ENCODE measurements at regions not wholly inside any gene's neighbourhood (a gene's known extent, or its start where the extent isn't known, plus 50 kb on each side); places are given as distances from the start of the nearest gene placed in this dataset.

DNA sequence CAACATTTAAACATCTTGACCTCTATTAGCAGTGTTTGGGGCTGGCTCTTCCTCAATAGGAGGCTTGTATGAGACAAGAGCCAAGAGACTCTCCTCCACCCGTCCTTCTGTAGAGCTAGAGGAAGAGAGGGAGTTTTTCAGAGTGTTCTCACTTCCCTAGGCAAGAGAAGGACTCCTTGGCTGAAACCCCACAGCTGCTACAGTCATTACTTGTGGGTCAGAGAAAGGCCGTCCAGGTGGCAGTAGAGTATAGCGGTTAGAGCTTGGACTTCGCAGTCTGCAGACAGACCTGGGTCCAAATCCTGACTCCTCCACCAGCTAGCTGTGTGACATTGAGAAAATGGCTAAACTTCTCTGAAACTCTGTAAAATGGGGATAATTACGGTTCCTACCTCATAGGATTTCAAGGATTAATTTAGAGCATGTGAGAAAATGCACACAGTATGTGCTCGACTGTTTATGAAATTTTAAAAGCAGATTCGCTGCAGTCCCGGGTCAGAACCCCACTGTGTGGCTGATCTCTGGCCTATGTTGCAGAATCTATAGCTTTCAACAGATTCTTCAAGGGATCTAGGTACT, 80.8 kb upstream of the ARAP3 start:
- TF ChIP-seq, protein P1, sequence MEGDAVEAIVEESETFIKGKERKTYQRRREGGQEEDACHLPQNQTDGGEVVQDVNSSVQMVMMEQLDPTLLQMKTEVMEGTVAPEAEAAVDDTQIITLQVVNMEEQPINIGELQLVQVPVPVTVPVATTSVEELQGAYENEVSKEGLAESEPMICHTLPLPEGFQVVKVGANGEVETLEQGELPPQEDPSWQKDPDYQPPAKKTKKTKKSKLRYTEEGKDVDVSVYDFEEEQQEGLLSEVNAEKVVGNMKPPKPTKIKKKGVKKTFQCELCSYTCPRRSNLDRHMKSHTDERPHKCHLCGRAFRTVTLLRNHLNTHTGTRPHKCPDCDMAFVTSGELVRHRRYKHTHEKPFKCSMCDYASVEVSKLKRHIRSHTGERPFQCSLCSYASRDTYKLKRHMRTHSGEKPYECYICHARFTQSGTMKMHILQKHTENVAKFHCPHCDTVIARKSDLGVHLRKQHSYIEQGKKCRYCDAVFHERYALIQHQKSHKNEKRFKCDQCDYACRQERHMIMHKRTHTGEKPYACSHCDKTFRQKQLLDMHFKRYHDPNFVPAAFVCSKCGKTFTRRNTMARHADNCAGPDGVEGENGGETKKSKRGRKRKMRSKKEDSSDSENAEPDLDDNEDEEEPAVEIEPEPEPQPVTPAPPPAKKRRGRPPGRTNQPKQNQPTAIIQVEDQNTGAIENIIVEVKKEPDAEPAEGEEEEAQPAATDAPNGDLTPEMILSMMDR (IDR thresholded peaks at IDR 0.05) = no peak
- no peak for TF ChIP-seq POLR2A (IDR thresholded peaks at IDR 0.05)

All from testis (tissue), 2 donors.